22Rv1 (cell line): ENCODE measurements at regions not wholly inside any gene's neighbourhood (a gene's known extent, or its start where the extent isn't known, plus 50 kb on each side); places are given as distances from the start of the nearest gene placed in this dataset.

Experiments
- CTCF ChIP-seq: fragments of 450-650 bp; IDR thresholded peaks from 2 replicates; pipeline ENCODE4 v1.5.1; 2017; ENCODE audit warnings: mild to moderate bottlenecking
- ZFX ChIP-seq: fragments of 450-650 bp; IDR thresholded peaks from 2 replicates; pipeline ENCODE4 v1.6.1; 2017; ENCODE audit warnings: antibody characterized with exemption, borderline replicate concordance

GRCh38 chr21:16965424-16965823 lies 547.4 kb upstream of the CXADR start:
- no peak for TF ChIP-seq CTCF
- TF ChIP-seq ZFX = no peak
